ENCODE measurements at regions not wholly inside any gene's neighbourhood (a gene's known extent, or its start where the extent isn't known, plus 50 kb on each side); places are given as distances from the start of the nearest gene placed in this dataset.

DNA sequence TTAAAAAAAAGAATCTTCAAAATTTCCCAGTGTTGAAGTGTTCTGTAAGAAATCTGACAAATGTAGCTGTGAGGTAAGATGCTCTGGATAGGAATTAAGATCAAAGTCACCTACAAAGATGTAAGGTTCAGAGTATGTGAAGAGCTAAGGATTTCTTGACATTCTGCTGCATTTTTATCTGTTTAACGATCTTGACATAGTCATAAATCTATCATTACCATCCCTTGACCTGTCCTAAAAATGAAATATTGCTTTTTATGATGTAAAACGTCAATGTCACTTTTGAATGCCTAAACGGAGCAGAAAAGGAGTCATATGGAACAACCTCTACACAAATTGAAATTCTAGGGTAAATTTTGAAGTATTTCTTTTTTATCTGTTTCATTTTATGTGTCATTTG lies 939.3 kb downstream of the CDH18 start:
- Histone ChIP-seq H3K27me3 (ENCODE audit: control insufficient read depth, insufficient read depth, low read length, poor library complexity, severe bottlenecking) (no peaks in the 10 kb centered on the region), H3K9ac (ENCODE audit: extremely low read depth, low read length, poor library complexity, severe bottlenecking) (no peak overlapping the region), H3K27ac (ENCODE audit: low read depth, low read length) (no peak overlapping the region), H3K4me3 (ENCODE audit: low read length) (no peak overlapping the region), H3K4me1 (ENCODE audit: control insufficient read depth, insufficient read depth, low read length) (no peaks in the 10 kb centered on the region), H3K36me3 (ENCODE audit: control insufficient read depth, insufficient read depth, low read length) (no peaks in the 10 kb centered on the region), H3K9me3 (ENCODE audit: control insufficient read depth, low read length) (no peaks in the 10 kb centered on the region)
- peaks cover 3% of the 10 kb centered on the region for H3K9me3 Mint-ChIP-seq
- H3K27me3 Mint-ChIP-seq (ENCODE audit: insufficient read depth): no peaks in the 10 kb centered on the region
- WGBS, 2 experiments (ENCODE audit: insufficient coverage in 1 of 2, insufficient read length in 1 of 2): 87% methylated on average over 3 of the region's 3 CpGs; no CpG with 5 or more reads in 1 of the 2 experiments
- TF ChIP-seq, protein P1, sequence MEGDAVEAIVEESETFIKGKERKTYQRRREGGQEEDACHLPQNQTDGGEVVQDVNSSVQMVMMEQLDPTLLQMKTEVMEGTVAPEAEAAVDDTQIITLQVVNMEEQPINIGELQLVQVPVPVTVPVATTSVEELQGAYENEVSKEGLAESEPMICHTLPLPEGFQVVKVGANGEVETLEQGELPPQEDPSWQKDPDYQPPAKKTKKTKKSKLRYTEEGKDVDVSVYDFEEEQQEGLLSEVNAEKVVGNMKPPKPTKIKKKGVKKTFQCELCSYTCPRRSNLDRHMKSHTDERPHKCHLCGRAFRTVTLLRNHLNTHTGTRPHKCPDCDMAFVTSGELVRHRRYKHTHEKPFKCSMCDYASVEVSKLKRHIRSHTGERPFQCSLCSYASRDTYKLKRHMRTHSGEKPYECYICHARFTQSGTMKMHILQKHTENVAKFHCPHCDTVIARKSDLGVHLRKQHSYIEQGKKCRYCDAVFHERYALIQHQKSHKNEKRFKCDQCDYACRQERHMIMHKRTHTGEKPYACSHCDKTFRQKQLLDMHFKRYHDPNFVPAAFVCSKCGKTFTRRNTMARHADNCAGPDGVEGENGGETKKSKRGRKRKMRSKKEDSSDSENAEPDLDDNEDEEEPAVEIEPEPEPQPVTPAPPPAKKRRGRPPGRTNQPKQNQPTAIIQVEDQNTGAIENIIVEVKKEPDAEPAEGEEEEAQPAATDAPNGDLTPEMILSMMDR (conservative IDR thresholded peaks at IDR 0.05): no peak
- H3K27ac Mint-ChIP-seq: no peak overlapping the region
- DNase-seq: no peak
- H3K4me3 Mint-ChIP-seq: no peak overlapping the region
- no peaks in the 10 kb centered on the region for H3K36me3 Mint-ChIP-seq (ENCODE audit: low read depth)
- peaks cover 13% of the 10 kb centered on the region for H3K4me1 Mint-ChIP-seq

DNA sequence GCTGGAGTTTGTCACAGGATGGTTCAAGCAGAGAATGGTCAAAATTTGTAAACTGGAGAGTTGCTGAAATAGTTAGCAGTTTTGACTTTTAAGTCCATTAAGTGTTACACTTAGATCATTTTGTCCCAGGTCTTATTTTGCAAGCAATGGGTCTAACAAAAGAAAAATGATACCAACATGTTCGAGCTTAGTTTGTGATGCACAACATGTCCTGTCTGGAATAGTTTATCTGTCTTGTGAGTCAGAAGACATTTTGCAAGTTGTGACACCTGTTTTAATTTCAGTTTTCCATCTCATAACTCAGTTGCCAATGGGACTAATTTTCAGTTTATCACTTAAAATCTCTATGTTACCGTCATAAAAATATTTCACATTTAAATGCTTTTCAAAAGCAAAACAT lies 929.8 kb downstream of the CDH18 start:
- Histone ChIP-seq H3K36me3 (ENCODE audit: control insufficient read depth, insufficient read depth, low read length) (no peaks in the 10 kb centered on the region), H3K9ac (ENCODE audit: extremely low read depth, low read length, poor library complexity, severe bottlenecking) (no peak overlapping the region), H3K4me3 (ENCODE audit: low read length) (no peak overlapping the region), H3K9me3 (ENCODE audit: control insufficient read depth, low read length) (no peaks in the 10 kb centered on the region), H3K27me3 (ENCODE audit: control insufficient read depth, insufficient read depth, low read length, poor library complexity, severe bottlenecking) (no peaks in the 10 kb centered on the region), H3K4me1 (ENCODE audit: control insufficient read depth, insufficient read depth, low read length) (no peaks in the 10 kb centered on the region), H3K27ac (ENCODE audit: low read depth, low read length) (no peak overlapping the region)
- Mint-ChIP-seq H3K4me3 (no peak overlapping the region), H3K9me3 (no peaks in the 10 kb centered on the region), H3K36me3 (ENCODE audit: low read depth) (no peaks in the 10 kb centered on the region), H3K27ac (no peak overlapping the region), H3K27me3 (ENCODE audit: insufficient read depth) (no peaks in the 10 kb centered on the region), H3K4me1 (no peaks in the 10 kb centered on the region)
- TF ChIP-seq, protein P1 (conservative IDR thresholded peaks at IDR 0.05): no peak
- 87 to 94% methylated on average over 2 of the region's 2 CpGs for WGBS, 2 experiments (ENCODE audit: insufficient coverage in 1 of 2, insufficient read length in 1 of 2)
- no peak for DNase-seq

DNA sequence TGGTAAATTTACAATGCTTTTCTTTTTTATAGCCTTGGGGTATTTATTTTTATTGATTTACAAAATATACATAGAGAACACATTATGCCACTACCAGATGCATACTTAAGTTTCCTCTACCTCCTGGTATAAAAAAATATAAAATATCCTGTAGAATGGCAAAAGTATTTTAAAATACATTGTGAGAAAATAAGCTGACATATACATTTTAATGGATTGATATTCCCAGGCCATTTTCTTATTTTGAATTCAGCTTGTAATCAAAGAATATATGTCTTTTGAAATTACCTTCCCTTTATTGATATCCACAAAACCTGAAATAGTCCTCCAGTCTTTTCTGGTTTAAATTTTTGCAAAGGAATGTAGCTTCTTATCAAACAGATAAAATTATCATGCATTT lies 923.9 kb downstream of the CDH18 start:
- no peaks in the 10 kb centered on the region for H3K27me3 Mint-ChIP-seq (ENCODE audit: insufficient read depth)
- H3K36me3 Mint-ChIP-seq (ENCODE audit: low read depth): no peaks in the 10 kb centered on the region
- no peaks in the 10 kb centered on the region for H3K27me3 ChIP-seq (ENCODE audit: control insufficient read depth, insufficient read depth, low read length, poor library complexity, severe bottlenecking)
- H3K4me3 ChIP-seq (ENCODE audit: low read length): no peak overlapping the region
- no peak overlapping the region for H3K9ac ChIP-seq (ENCODE audit: extremely low read depth, low read length, poor library complexity, severe bottlenecking)
- H3K36me3 ChIP-seq (ENCODE audit: control insufficient read depth, insufficient read depth, low read length): no peaks in the 10 kb centered on the region
- TF ChIP-seq, protein P1 (conservative IDR thresholded peaks at IDR 0.05): no peak
- H3K9me3 Mint-ChIP-seq: no peaks in the 10 kb centered on the region
- H3K4me1 Mint-ChIP-seq: no peaks in the 10 kb centered on the region
- no peak overlapping the region for H3K27ac Mint-ChIP-seq
- DNase-seq: no peak
- no peaks in the 10 kb centered on the region for H3K4me1 ChIP-seq (ENCODE audit: control insufficient read depth, insufficient read depth, low read length)
- H3K27ac ChIP-seq (ENCODE audit: low read depth, low read length): no peak overlapping the region
- H3K9me3 ChIP-seq (ENCODE audit: control insufficient read depth, low read length): no peaks in the 10 kb centered on the region
- no peak overlapping the region for H3K4me3 Mint-ChIP-seq

All from endodermal cell (in vitro differentiated cells).